Erythroblast (primary cell): ENCODE measurements at regions not wholly inside any gene's neighbourhood (a gene's known extent, or its start where the extent isn't known, plus 50 kb on each side); places are given as distances from the start of the nearest gene placed in this dataset.

Experiments used
- GATA1 ChIP-seq: IDR thresholded peaks from 2 replicates; pipeline ENCODE4 v1.6.1; 2011; ENCODE audit warnings: low read depth, mild to moderate bottlenecking, control low read depth, low read length, moderate library complexity
- POLR2A ChIP-seq: IDR thresholded peaks from 2 replicates; pipeline ENCODE4 v1.6.1; 2011; ENCODE audit warnings: mild to moderate bottlenecking, low read length

DNA sequence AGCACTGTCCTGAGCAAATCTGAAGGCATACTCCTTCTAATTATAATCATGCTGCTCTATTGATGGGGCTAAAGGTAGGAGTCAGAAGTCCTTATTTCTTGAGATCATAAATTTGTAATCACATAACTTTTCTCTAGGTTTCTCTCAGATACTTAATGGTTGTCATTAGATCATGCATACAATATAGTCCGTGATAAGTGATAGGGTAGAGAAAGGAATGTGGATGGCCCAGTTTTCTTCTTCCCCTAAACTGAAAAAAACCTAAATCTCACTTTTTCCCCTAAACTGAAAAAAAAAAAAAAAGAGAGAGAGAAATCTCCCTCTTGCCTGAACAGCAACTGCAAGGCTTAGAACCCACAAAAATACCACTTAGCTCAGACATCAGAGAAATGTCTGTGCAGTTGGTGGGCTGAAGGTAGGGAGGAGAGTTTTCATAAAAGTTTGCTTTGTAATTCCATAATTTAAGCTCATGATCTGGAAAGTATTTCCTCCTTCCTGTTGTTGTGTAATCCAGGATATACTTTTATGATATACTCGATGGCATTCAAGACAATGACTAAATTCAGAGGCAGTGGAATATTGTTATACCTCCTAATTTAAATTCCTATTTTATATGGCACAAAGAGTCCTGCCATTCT lies 79.3 kb upstream of the ITPRID2 start:
- TF ChIP-seq POLR2A (no peak), GATA1 (no peak)
